Left ventricle myocardium inferior (tissue), 1 donor: ENCODE measurements at regions not wholly inside any gene's neighbourhood (a gene's known extent, or its start where the extent isn't known, plus 50 kb on each side); places are given as distances from the start of the nearest gene placed in this dataset.

Source experiments
- DNase-seq: peaks from one replicate; pipeline ENCODE4 v3.0.0-alpha.2; 2020
- H3K27ac ChIP-seq: fragments of 200-600 bp; replicated peaks from 2 replicates; pipeline ENCODE4 v1.8.0; 2021
- H3K27me3 ChIP-seq: fragments of 200-600 bp; 2 replicates; pipeline ENCODE4 v1.8.0; 2021; ENCODE audit warnings: low read depth
- H3K36me3 ChIP-seq: fragments of 200-600 bp; 2 replicates; pipeline ENCODE4 v1.8.0; 2021
- H3K4me1 ChIP-seq: fragments of 200-600 bp; 2 replicates; pipeline ENCODE4 v1.8.0; 2021
- H3K4me3 ChIP-seq: fragments of 200-600 bp; 2 replicates; pipeline ENCODE4 v1.8.0; 2021; ENCODE audit warnings: mild to moderate bottlenecking, moderate library complexity
- H3K9me3 ChIP-seq: fragments of 200-600 bp; replicated peaks from 2 replicates; pipeline ENCODE4 v1.8.0; 2021
- intact Hi-C: fragments of 100-400 bp; cut with micrococcal nuclease; formaldehyde crosslinking; loops from one replicate; pipeline ENCODE4 v1.11.0; 2022
- TF ChIP-seq, protein P1 (sequence below): fragments of 200-600 bp; IDR thresholded peaks from 2 replicates; pipeline ENCODE4 v1.8.0; 2021; ENCODE audit warnings: antibody characterized with exemption, mild to moderate bottlenecking, borderline replicate concordance
- donor health status: DM: no; HTN: yes; CAD: no; lungs with severe emphysema.

DNA sequence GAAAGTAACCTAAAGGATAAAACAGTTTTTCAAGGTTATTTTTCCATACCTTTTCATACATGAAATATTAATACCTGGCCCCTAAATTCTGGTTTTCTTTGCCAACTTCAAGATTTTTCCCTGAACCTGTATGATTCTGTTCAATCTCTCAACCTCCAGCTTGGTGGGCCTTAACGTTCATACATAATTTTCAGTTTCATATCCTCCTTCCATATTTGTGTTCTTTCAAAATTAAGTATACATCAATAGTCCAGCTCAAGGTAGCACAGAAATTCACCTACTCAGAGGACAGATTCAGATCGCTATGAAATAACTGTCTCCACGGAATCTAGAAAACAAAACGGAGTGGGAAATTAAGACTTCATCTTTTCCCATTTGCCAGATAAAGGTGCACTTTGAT is 505.8 kb upstream of the GHITM start:
- TF ChIP-seq, protein P1, sequence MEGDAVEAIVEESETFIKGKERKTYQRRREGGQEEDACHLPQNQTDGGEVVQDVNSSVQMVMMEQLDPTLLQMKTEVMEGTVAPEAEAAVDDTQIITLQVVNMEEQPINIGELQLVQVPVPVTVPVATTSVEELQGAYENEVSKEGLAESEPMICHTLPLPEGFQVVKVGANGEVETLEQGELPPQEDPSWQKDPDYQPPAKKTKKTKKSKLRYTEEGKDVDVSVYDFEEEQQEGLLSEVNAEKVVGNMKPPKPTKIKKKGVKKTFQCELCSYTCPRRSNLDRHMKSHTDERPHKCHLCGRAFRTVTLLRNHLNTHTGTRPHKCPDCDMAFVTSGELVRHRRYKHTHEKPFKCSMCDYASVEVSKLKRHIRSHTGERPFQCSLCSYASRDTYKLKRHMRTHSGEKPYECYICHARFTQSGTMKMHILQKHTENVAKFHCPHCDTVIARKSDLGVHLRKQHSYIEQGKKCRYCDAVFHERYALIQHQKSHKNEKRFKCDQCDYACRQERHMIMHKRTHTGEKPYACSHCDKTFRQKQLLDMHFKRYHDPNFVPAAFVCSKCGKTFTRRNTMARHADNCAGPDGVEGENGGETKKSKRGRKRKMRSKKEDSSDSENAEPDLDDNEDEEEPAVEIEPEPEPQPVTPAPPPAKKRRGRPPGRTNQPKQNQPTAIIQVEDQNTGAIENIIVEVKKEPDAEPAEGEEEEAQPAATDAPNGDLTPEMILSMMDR, result no peak
- DNase-seq, result no peak
- intact Hi-C loops, result no loop called here
- Histone ChIP-seq H3K27me3 (no peaks in the 10 kb centered on the region), H3K4me1 (no peaks in the 10 kb centered on the region), H3K36me3 (no peaks in the 10 kb centered on the region), H3K9me3 (no peaks in the 10 kb centered on the region), H3K27ac (no peak overlapping the region), H3K4me3 (no peak overlapping the region)

GRCh38 chr10:83636826-83637225 is 502.5 kb upstream of the GHITM start:
- Histone ChIP-seq H3K4me1 (no peaks in the 10 kb centered on the region), H3K4me3 (no peak overlapping the region), H3K27ac (no peak overlapping the region), H3K9me3 (no peaks in the 10 kb centered on the region), H3K27me3 (no peaks in the 10 kb centered on the region), H3K36me3 (no peaks in the 10 kb centered on the region)
- DNase-seq, result no peak
- intact Hi-C loops, result no loop called here
- TF ChIP-seq, protein P1, result no peak

GRCh38 chr10:83647526-83647925 is 491.8 kb upstream of the GHITM start:
- intact Hi-C loops, result no loop called here
- DNase-seq, result no peak
- Histone ChIP-seq H3K36me3 (no peaks in the 10 kb centered on the region), H3K4me3 (no peak overlapping the region), H3K9me3 (no peaks in the 10 kb centered on the region), H3K27me3 (no peaks in the 10 kb centered on the region), H3K27ac (peak overlapping the region; percentile 46), H3K4me1 (peaks cover 27% of the 10 kb centered on the region)
- TF ChIP-seq, protein P1, result no peak

- intact Hi-C loops, result no loop called here
- Histone ChIP-seq H3K4me3 (no peak overlapping the region), H3K36me3 (no peaks in the 10 kb centered on the region), H3K27me3 (no peaks in the 10 kb centered on the region), H3K27ac (peak overlapping the region; percentile 46), H3K4me1 (peaks cover 27% of the 10 kb centered on the region), H3K9me3 (no peaks in the 10 kb centered on the region)
- TF ChIP-seq, protein P1, result no peak
- DNase-seq, result no peak
Measured at GRCh38 chr10:83648201-83648600, 491.1 kb upstream of the GHITM start.

DNA sequence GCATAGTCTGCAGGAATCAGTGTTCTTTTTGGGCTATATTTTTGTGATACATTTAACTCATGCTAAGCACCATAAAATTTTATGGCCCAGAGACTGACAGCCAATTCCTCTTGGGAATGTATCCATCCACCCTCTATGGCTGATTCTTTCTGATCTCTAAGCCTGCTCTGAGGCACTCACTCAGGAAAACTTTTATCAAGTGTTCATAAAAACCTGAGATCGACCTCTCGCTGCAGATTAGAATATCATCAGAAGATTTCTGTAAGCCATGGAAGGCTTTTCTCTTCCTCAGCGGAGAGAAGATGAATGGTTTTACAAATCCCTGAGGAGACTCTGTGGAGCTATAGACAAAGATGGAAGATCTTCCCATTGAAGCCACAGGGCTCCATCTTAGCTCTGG is 489.8 kb upstream of the GHITM start:
- TF ChIP-seq, protein P1, result no peak

GRCh38 chr10:83654689-83655088 is 484.6 kb upstream of the GHITM start:
- intact Hi-C loops, result no loop called here
- Histone ChIP-seq H3K4me1 (no peaks in the 10 kb centered on the region), H3K27ac (no peak overlapping the region), H3K36me3 (no peaks in the 10 kb centered on the region), H3K9me3 (peaks cover 22% of the 10 kb centered on the region), H3K4me3 (no peak overlapping the region), H3K27me3 (no peaks in the 10 kb centered on the region)
- DNase-seq, result no peak
- TF ChIP-seq, protein P1, result no peak

More for the DNA sequence above, 489.8 kb upstream of the GHITM start:
- no peak for DNase-seq
- no peak overlapping the region for H3K4me3 ChIP-seq
- peaks cover 27% of the 10 kb centered on the region for H3K4me1 ChIP-seq
- H3K27me3 ChIP-seq, result no peaks in the 10 kb centered on the region
- no peak overlapping the region for H3K27ac ChIP-seq
- intact Hi-C loops, result no loop called here
- no peaks in the 10 kb centered on the region for H3K36me3 ChIP-seq
- H3K9me3 ChIP-seq, result peaks cover 10% of the 10 kb centered on the region
